ENCODE measurements at regions not wholly inside any gene's neighbourhood (a gene's known extent, or its start where the extent isn't known, plus 50 kb on each side); places are given as distances from the start of the nearest gene placed in this dataset.

DNA sequence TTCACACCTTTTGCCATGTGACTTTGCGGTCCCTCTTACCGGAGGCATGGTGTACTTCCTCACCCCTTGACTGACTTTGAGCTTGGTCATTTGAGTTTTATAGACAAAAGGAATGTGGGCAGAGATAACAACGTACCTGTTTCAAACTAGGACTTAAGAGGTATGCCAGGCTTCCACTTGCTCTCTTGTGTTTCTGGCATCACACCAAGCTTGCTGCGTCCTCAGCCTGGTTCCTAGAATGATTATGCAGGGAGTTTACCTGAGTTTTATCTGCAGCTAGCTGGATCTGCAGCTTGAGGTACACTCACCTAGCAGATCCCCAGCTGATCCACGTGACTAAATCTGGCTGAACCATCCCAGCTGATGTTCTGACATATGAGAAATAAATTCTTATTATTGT, 66.2 kb downstream of the PLK2 start:
- no peaks in the 10 kb centered on the region for H3K9me3 ChIP-seq
- H3K36me3 ChIP-seq: no peaks in the 10 kb centered on the region
- H3K27ac ChIP-seq: no peak overlapping the region
- no peaks in the 10 kb centered on the region for H3K27me3 ChIP-seq
- H3K4me1 ChIP-seq (ENCODE audit: insufficient read depth): no peaks in the 10 kb centered on the region
- TF ChIP-seq POLR2A (IDR thresholded peaks at IDR 0.05): no peak
- no peak for TF ChIP-seq EP300 (IDR thresholded peaks at IDR 0.05)
- 47 to 72% (median 68%) methylated on average over 5 of the region's 5 CpGs for WGBS, 3 donors
- DNase-seq: no peak
- no peak overlapping the region for H3K4me3 ChIP-seq
- intact Hi-C loops (cut with DNase I): no loop called here

DNA sequence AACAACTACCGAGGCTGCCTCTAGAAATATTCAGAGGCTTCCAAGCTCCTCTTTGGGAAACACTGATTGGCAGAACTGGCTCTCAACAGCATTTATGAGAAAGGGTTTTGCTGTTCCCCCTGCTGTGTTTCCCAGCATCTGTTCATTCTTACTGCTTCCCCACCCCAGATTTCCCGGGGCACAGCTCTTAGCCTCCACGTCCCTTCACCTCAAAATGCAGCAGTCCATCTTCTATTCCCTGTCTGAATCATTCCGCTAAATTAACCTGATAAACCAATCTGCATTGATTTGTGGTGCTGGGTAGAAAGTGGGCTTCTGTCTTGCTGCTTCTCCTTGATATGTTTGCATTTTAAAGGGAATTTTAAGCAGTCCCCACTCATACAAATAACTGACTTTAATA, 67.4 kb downstream of the PLK2 start:
- H3K27me3 ChIP-seq: no peaks in the 10 kb centered on the region
- intact Hi-C loops (cut with DNase I): no loop called here

DNA sequence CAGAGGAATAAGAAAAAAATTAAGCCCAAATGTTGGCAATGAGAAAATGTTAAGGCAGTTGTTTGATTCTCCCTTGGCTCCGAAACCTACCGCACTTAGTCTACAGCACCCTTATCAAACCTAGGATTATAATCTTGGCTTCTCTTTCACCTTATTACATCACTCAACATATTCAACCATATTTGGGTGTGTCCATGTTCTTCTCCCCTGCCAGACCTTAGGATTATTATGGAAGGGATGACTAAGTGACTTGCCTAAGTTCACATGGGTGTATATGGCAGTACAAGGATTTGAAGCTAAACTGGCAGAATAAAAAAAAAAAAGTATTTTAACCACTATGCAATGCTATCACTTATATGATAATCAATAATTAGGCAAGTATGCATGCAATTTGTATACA, 76.4 kb downstream of the PLK2 start:
- no peak overlapping the region for H3K4me3 ChIP-seq
- no peak for DNase-seq
- H3K36me3 ChIP-seq: no peaks in the 10 kb centered on the region
- TF ChIP-seq, protein P1, sequence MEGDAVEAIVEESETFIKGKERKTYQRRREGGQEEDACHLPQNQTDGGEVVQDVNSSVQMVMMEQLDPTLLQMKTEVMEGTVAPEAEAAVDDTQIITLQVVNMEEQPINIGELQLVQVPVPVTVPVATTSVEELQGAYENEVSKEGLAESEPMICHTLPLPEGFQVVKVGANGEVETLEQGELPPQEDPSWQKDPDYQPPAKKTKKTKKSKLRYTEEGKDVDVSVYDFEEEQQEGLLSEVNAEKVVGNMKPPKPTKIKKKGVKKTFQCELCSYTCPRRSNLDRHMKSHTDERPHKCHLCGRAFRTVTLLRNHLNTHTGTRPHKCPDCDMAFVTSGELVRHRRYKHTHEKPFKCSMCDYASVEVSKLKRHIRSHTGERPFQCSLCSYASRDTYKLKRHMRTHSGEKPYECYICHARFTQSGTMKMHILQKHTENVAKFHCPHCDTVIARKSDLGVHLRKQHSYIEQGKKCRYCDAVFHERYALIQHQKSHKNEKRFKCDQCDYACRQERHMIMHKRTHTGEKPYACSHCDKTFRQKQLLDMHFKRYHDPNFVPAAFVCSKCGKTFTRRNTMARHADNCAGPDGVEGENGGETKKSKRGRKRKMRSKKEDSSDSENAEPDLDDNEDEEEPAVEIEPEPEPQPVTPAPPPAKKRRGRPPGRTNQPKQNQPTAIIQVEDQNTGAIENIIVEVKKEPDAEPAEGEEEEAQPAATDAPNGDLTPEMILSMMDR (IDR thresholded peaks at IDR 0.05): no peak
- TF ChIP-seq EP300 (IDR thresholded peaks at IDR 0.05): no peak
- no peak for TF ChIP-seq POLR2A (IDR thresholded peaks at IDR 0.05)
- H3K4me1 ChIP-seq (ENCODE audit: insufficient read depth): no peaks in the 10 kb centered on the region
- intact Hi-C loops (cut with DNase I): no loop called here
- peaks cover 0 to 6% of the 10 kb centered on the region in 2 donors for H3K9me3 ChIP-seq
- no peak overlapping the region for H3K27ac ChIP-seq
- 95 to 99% (median 97%) methylated on average over 2 of the region's 2 CpGs for WGBS, 3 donors
- no peaks in the 10 kb centered on the region for H3K27me3 ChIP-seq

More for the DNA sequence above, 67.4 kb downstream of the PLK2 start:
- no peak for DNase-seq
- Histone ChIP-seq H3K36me3 (no peaks in the 10 kb centered on the region), H3K4me1 (ENCODE audit: insufficient read depth) (no peaks in the 10 kb centered on the region), H3K9me3 (no peaks in the 10 kb centered on the region), H3K27ac (no peak overlapping the region), H3K4me3 (no peak overlapping the region)
- no peak for TF ChIP-seq POLR2A (IDR thresholded peaks at IDR 0.05)
- TF ChIP-seq, protein P1 (IDR thresholded peaks at IDR 0.05): no peak
- TF ChIP-seq EP300 (IDR thresholded peaks at IDR 0.05): no peak
- whole genome bisulfite sequencing, 3 donors: 82 to 85% (median 84%) methylated on average over 4 of the region's 4 CpGs

DNA sequence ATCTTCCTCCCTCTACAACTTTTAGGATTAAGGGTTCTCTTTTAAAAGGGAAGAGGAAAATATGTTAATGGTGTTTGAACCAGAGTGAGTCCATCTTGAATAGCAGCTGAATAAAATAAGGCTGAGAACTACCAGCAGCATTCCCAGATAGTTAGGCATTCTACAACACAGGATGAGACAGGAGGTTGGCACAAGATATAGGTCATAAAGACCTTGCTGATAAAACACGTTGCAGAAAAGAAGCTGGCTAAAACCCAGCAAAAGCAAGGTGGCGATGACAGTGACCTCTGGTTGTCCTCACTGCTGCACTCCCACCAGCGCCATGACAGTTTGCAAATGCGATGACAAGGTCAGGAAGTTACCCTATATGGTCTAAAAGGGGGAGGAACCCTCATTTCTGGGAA, 77.8 kb downstream of the PLK2 start:
- TF ChIP-seq EP300 (IDR thresholded peaks at IDR 0.05) (no peak), POLR2A (IDR thresholded peaks at IDR 0.05) (no peak)
- TF ChIP-seq, protein P1 (IDR thresholded peaks at IDR 0.05): no peak
- intact Hi-C loops (cut with DNase I): no loop called here
- no peak for DNase-seq

DNA sequence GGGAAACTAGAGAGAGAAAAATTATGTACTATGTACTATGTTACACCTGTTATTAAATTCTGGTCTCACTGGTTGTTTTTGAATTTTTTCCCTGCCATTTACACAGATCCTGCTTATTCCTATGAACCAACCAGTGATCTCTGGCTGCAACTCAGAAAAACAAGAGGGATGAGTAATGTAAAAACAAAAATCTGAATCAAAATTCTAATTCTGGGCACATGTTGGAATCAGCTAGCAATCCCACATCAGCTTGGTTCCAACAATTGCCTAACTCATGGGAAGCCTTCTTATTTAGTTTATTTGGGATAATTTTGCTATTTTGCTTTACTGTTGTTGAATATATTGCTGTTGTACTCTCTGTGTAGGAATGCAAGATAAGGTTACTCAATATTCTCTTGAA, 78.3 kb downstream of the PLK2 start:
- H3K27me3 ChIP-seq: no peaks in the 10 kb centered on the region
- H3K9me3 ChIP-seq: peaks cover 0 to 6% of the 10 kb centered on the region in 2 donors
- no peak overlapping the region for H3K27ac ChIP-seq
- no peaks in the 10 kb centered on the region for H3K36me3 ChIP-seq
- DNase-seq: no peak
- H3K4me3 ChIP-seq: no peak overlapping the region
- intact Hi-C loops (cut with DNase I): no loop called here
- no peaks in the 10 kb centered on the region for H3K4me1 ChIP-seq (ENCODE audit: insufficient read depth)
- TF ChIP-seq, protein P1 (IDR thresholded peaks at IDR 0.05): no peak
- TF ChIP-seq EP300 (IDR thresholded peaks at IDR 0.05): no peak
- no peak for TF ChIP-seq POLR2A (IDR thresholded peaks at IDR 0.05)

More for the DNA sequence above, 77.8 kb downstream of the PLK2 start:
- H3K4me1 ChIP-seq (ENCODE audit: insufficient read depth): no peaks in the 10 kb centered on the region
- H3K27ac ChIP-seq: no peak overlapping the region
- no peak overlapping the region for H3K4me3 ChIP-seq
- no peaks in the 10 kb centered on the region for H3K36me3 ChIP-seq
- 69 to 75% (median 72%) methylated on average over 4 of the region's 4 CpGs for WGBS, 3 donors
- H3K9me3 ChIP-seq: peaks cover 0 to 6% of the 10 kb centered on the region in 2 donors
- no peaks in the 10 kb centered on the region for H3K27me3 ChIP-seq

All from ovary (tissue), 7 donors.